GM12878 (cell line): ENCODE measurements at regions not wholly inside any gene's neighbourhood (a gene's known extent, or its start where the extent isn't known, plus 50 kb on each side); places are given as distances from the start of the nearest gene placed in this dataset.

Source experiments
- ATF3 ChIP-seq: IDR thresholded peaks from 2 replicates; pipeline ENCODE4 v1.6.1; 2011; ENCODE audit warnings: low read depth, mild to moderate bottlenecking, low read length, moderate library complexity, borderline replicate concordance; ENCODE audit errors: extremely low read depth
- BACH1 ChIP-seq: fragments of 450-650 bp; IDR thresholded peaks from 2 replicates; pipeline ENCODE4 v1.6.1; 2017; ENCODE audit warnings: mild to moderate bottlenecking, borderline replicate concordance
- CEBPB ChIP-seq, 2 experiments: fragments of 150-350 bp in 1 of 2; IDR thresholded peaks; 2 replicates each; pipeline ENCODE4 v1.6.1; 2012 to 2014; ENCODE audit warnings: low read depth in 2 of 2, low read length in 2 of 2, borderline replicate concordance in 1 of 2, inconsistent platforms in 1 of 2
- FOS ChIP-seq: IDR thresholded peaks from 3 replicates; pipeline ENCODE4 v1.6.1; 2011; ENCODE audit warnings: borderline replicate concordance; ENCODE audit not compliant: insufficient read length; ENCODE audit errors: extremely low read depth
- IRF3 ChIP-seq: fragments of 450-650 bp; IDR thresholded peaks from 2 replicates; pipeline ENCODE4 v1.6.1; 2014; ENCODE audit warnings: mild to moderate bottlenecking
- MAX ChIP-seq: IDR thresholded peaks from 2 replicates; pipeline ENCODE4 v1.6.1; 2012; ENCODE audit warnings: low read depth, low read length, improper control_type of control experiment
- NKRF ChIP-seq: fragments of 450-650 bp; conservative IDR thresholded peaks from 2 replicates; pipeline ENCODE4 v1.6.1; 2017; ENCODE audit warnings: mild to moderate bottlenecking, moderate library complexity
- NR2C2 ChIP-seq: IDR thresholded peaks from 2 replicates; pipeline ENCODE4 v1.6.1; 2011; ENCODE audit warnings: borderline replicate concordance, low read depth; ENCODE audit not compliant: control insufficient read depth, insufficient read length
- RAD21 ChIP-seq: IDR thresholded peaks from 2 replicates; pipeline ENCODE4 v1.6.1; 2011; ENCODE audit warnings: mild to moderate bottlenecking, low read depth, low read length, moderate library complexity; ENCODE audit not compliant: insufficient read depth
- SMC3 ChIP-seq: IDR thresholded peaks from 2 replicates; pipeline ENCODE4 v1.6.1; 2011; ENCODE audit warnings: low read length, improper control_type of control experiment, borderline replicate concordance
- TAF1 ChIP-seq: IDR thresholded peaks from 2 replicates; pipeline ENCODE4 v1.6.1; 2011; ENCODE audit warnings: mild to moderate bottlenecking, low read depth, low read length, borderline replicate concordance
- TBL1XR1 ChIP-seq: IDR thresholded peaks from 2 replicates; pipeline ENCODE4 v1.6.1; 2012; ENCODE audit warnings: low read depth, low read length, improper control_type of control experiment
- TCF7 ChIP-seq: IDR thresholded peaks from 2 replicates; pipeline ENCODE4 v1.6.1; 2014; ENCODE audit warnings: antibody characterized with exemption, borderline replicate concordance
- ZBTB40 ChIP-seq: fragments of 450-650 bp; IDR thresholded peaks from 2 replicates; pipeline ENCODE4 v1.6.1; 2016; ENCODE audit warnings: mild to moderate bottlenecking, moderate library complexity, borderline replicate concordance
- ZNF384 ChIP-seq: IDR thresholded peaks from 2 replicates; pipeline ENCODE4 v1.6.1; 2012; ENCODE audit warnings: low read depth, mild to moderate bottlenecking, low read length, improper control_type of control experiment, borderline replicate concordance
- ZNF687 ChIP-seq: fragments of 450-650 bp; IDR thresholded peaks from 2 replicates; pipeline ENCODE4 v1.6.1; 2017; ENCODE audit warnings: mild to moderate bottlenecking, moderate library complexity

GRCh38 chr9:36728651-36729520 lies 156.2 kb downstream of the MELK start (continued):
- TF ChIP-seq ZBTB40 (no peak), ZNF687 (no peak), FOS (no peak), BACH1 (no peak), SMC3 (peak; percentile 86), TCF7 (no peak), NKRF (no peak), CEBPB (IDR thresholded peaks at IDR 0.05; ENCODE audit: borderline replicate concordance in 1 of 2, low read depth in 2 of 2, low read length in 2 of 2) (no peak), TAF1 (no peak), ATF3 (no peak), MAX (no peak), TBL1XR1 (no peak), ZNF384 (no peak), NR2C2 (no peak), IRF3 (no peak), RAD21 (peak; percentile 92)
